ENCODE measurements at regions not wholly inside any gene's neighbourhood (a gene's known extent, or its start where the extent isn't known, plus 50 kb on each side); places are given as distances from the start of the nearest gene placed in this dataset.

DNA sequence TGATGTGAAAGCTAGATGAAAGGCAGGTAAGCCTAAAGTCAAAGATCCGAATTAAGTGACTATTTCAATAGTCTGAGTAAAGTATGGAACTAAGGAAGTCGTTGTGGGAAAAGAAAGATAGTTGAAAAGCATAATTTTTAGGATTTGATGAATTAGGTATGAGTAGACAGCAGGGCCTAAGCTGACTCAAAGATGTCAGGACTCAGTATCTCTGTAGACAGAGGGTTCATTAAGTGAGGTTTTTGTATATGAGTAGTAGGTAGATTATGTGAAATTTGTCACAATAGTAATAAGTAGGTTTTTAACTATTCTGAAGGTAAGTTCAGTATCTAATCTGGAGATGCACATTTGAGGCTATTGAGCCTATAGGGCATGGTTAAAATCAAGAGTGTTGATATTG, 196.4 kb downstream of the RASSF9 start:
- DNase-seq (ENCODE audit: low spot score), result no peak

DNA sequence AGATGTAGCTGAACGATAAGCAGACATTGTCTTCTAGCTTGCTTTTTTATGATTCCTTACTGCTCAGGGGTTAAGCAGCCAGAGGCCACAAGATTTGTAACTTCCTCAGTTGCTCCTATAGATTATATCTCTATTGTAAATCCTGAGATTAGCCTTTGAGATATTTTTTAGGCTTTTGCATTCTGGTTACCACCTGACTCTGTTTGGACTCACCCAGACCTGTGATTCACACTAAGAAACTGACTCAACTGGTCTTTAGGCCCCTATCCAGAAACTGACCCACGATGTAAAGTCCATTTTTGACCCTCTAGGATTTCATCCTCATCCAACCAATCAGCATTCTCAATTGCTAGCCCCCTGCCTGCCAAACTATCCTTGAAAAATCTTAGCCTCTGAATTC, 194.4 kb downstream of the RASSF9 start:
- DNase-seq (ENCODE audit: low spot score), result no peak

DNA sequence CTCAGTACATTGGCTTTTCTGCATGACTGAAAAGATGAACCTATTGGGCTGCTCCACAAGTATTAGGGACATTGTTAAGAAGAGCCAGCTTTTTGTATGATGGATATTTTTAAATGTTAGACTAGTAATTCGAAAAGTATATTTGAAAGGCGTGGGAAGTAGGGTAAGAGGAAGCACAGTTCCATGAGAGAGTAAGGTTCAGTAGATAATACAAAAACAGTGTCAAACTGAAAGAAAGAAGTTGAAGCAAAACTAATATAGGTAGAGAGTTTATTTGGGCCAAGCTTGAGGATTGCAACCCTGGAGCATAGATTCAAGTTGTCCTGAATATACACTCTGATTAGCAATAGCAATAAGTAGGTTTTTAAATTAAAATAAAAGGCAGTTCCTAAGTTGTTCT, 193.9 kb downstream of the RASSF9 start:
- DNase-seq (ENCODE audit: low spot score), result no peak

DNA sequence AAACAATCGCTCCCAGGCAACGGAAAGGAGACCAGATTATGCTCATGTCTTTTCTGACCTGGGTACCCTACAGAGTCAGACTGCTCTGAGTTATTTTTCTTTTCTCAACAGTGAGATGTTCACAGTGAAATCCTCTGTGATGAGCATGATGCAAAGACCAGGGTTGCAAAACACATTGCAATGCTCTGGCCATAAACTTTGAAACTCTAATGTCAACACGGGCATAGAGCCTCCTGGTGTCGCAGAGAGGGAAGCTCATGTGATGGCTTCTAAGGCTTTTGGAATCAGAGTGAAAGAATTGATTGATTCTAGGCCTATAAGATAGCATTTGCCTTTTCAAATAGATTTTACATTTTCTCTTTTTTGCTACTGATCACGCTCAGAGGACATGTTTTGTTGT, 193.4 kb downstream of the RASSF9 start:
- DNase-seq (ENCODE audit: low spot score), result no peak

DNA sequence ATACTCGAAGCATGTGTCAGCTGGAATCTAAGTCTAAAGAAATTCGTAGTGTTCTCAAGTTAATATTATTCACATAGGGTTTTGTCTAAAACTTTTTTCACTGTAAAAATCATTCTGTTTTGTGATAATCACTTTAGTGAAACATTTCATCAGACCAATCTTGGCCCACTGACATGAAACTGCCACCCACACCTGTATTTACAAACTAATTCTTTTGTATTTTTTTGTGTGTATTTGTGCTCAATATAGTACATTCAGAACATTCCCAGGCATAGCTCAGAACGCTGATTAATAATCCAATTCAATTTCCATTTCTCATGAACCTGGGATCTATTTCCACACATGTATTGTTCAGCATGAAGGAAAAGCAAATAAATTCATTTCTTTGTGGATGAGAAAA, 191.7 kb downstream of the RASSF9 start:
- no peak for DNase-seq (ENCODE audit: low spot score)

DNA sequence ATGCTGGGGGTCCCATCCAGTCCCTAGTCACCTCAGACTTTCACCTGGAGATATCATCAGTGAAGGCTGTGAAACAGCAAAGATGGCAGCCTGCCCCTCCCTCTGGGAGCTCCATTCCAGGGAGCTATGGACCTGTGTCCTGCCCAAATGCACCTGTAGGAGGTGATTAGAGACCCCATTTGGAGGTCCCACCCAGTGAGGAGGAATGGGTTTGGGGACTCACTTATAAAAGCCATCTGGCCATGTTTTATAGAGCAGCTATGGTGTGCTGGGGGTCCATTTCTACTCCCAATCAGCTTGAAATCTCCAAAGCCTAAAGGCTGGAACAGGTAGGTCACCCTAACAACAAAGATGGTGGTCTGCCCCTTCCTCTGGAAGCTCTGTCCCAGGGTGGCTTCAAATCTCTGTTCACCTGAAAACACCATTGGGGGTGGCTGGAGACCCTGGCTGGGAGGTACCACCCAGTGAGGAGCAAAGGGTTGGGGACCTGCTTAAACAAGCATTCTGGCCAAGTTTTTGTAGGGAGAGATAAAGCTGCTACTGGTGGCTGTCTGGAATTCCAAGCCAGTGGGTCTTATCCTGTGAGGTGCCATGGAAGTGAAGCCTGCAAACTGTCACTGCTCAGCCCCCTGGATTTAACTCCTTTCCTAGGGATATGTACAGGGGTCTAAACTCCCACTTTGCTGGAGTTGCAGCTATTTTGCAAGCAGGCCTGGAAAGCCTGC, 182.3 kb downstream of the RASSF9 start:
- no peak for DNase-seq (ENCODE audit: low spot score)

DNA sequence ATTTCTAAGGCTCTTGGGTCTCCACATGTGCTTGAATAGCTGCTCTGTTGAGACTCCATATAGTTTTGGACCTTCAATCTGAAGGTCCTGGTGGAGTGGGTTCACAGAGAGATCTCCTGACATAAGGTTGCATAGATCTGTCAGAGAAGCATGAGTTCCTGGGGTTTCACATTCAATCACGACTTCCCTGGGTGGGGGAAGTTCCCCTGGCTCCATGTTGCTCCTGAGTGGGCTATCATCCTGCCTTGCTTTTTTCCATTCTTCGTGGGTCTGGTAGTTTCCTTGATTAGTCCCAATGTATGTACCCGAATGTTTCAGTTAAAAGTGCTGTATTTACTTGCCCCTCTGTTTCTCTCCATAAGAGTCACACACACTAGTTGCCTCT, 181.8 kb downstream of the RASSF9 start:
- no peak for DNase-seq (ENCODE audit: low spot score)

DNA sequence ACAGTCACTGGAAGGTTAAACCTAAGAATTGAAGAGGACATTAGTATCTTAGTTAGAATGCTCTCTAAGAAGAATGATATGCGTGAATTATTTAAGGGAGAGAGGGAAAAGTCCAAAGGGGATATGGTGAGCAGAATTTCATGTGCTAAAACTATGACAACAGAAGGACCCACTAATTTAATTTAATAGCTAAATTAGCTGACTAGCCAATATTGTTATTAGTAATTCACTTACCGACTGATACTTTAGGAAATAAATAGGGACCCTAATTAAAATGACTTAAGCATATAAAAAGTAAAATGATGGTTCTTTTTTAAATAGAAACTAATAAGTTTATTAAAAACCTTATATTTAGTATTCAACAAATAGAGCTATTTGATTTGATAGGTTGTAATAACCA, 179.6 kb downstream of the RASSF9 start:
- DNase-seq (ENCODE audit: low spot score), result no peak

DNA sequence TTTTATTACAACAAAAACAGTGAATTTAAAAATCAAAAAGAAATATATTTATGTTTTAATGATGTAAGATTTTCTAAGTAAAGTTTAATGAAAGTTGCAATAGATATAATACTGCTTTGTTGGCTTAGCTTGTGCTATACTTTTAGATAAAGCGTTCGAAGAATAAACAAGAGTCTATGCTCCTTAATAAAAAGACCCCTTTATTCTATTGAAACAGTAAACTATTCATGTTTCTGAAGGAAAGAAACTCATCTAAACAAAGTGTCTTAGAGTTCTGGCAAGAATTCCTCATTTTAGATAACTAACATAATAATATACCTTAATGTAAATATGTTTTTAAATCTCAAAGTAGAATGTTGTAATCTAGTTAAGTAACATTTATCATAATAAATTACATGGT, 179.0 kb downstream of the RASSF9 start:
- no peak for DNase-seq (ENCODE audit: low spot score)

DNA sequence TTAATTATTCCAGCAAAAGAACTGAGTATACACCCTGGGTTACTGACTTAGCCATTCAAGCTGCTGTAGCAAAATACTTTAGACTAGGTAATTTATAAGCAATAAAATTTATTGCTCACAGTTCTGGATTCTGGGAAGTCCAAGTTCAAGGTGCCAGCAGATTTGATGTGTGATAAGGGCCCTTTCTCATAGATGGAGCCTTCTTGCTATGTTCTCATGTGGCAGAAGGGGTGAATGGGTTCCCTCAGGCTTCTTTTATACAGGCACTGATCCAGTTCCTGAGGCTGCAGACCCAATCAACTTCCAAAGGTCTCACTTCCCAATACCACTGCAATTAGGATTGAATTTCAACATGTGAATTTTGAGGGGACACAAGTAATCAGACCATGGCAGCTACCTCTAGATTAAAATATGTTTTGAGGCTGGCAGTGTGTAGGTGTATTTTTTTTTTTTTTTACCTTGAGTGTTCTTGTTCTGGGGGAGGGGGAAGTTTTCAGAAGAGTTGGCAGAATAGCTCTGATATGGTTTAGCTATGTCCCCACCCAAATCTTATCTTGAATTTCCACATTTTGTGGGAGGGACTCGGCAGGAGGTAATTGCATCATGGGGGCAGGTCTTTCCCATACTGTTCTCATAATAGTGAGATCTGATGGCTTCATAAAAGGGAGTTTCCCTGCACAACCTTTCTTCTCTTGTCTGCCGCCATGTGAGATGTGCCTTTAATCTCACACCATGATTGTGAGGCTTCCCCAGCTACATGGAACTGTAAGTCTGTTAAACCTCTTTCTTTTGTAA, 178.2 kb downstream of the RASSF9 start:
- DNase-seq (ENCODE audit: low spot score), result no peak

DNA sequence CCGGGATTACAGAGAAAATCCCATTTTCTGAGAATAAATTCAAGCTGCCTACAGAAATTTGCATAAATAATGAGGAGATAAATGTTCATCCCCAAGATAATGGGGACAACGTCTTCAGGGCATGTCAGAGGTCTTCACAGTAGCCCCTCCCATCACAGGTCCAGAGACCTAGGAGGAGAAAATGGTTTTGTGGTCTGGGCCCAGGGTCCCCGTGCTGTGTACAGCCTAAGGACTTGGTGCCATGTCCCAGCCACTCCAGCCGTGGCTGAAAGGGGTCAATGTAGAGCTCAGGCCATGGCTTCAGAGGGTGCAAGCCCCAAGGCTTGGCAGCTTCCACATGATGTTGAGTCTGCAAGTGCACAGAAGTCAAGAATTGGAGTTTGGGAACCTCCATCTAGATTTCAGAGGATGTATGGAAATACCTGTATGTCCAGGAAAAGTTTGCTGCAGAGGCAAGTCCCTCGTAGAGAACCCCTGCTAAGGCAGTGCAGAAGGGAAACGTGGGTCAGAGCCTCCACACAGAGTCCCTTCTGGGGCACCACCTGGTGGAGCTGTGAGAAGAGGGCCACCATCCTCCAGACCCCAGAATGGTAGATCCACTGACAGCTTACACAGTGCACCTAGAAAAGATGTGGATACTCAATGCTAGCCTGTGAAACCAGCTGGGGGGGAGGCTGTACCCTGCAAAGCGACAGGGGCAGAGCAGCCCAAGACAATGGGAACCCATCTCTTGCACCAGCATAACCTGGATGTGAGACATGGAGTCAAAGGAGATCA, 176.3 kb downstream of the RASSF9 start:
- no peak for DNase-seq (ENCODE audit: low spot score)

DNA sequence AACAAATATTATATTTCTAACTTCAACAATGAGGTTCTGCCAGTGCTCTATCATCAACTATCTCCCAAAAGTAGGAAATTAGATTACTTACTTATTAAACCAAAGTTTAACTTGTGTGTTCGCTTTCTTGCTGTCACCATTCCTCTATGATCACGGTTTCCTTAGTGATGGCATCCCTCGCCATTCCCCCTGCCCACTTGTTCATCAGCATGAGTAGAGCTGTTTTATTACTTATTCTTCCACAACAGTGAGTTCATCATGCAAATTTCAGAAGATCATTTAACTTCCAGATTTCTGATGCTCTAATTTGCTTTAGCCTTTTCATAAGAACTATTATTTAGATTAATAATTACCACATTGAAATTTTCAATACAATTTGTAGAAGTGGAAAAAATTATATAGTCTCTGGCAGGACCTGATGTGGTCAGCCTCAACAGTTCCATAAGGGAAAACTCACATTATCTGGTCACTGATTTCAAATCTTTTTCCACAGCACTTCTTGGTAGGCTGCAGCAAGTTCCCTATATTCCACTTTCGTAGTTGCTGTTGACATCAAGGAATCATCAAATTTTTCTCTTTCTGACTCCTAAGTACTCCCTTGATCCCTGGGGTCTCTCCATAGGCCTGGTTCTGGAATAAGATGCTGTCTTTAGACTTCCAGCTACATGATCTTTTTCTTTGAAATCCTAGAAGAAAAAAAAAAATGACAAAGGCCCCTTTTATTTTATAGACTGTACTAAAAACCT, 174.6 kb downstream of the RASSF9 start:
- DNase-seq (ENCODE audit: low spot score), result no peak

DNA sequence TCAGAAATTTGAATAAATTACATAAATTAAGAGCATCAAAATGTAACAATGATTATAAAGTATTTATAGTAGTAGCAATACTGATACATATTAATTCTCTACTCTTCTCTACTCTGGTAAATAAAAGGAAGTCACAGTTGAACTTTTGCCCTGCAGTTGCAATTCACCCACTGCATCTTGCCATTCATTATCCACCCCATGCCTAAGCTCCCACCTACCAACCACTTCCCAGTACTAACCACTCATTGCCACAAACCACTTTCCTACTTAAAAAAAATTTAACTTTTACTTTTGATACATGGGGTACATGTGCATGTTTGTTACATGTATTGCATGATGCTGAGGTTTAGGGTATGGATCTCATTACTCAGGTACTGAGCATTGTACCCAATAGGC, 174.0 kb downstream of the RASSF9 start:
- no peak for DNase-seq (ENCODE audit: low spot score)

DNA sequence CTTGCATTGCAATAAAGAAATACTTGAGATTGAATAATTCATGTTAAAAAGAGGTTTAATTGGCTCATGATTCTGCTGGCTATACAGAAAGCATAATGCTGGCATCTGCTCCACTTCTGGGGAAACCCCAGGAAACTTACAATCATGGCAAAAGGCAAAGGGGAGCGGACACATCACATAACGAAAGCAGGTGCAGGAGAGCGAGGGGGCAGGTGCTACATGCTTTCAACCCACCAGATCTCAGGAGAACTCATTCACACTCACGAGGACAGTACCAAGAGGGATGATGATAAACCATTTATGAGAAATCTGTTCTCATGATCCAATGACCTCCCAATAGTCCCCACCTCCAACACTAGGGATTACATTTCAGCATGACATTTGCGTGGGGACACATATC, 172.6 kb downstream of the RASSF9 start:
- no peak for DNase-seq (ENCODE audit: low spot score)

DNA sequence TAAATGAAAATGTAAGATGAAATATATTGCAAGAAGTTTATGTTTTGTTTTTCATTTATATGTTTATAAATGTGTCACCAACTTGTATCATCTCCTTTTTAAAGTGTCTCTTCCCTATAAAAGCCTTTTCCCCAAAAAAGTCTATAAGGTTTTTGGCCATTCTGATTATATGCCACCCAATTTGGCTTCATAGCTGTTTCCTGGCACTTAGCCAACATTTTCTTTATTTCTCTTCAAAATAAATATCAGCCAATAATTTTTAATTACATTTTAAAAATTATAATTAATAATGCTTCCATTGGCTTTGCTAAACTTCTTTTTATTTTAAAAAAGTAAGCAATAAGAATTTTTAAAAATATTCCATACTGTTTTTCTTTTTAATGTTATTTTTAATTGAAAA, 171.8 kb downstream of the RASSF9 start:
- no peak for DNase-seq (ENCODE audit: low spot score)

DNA sequence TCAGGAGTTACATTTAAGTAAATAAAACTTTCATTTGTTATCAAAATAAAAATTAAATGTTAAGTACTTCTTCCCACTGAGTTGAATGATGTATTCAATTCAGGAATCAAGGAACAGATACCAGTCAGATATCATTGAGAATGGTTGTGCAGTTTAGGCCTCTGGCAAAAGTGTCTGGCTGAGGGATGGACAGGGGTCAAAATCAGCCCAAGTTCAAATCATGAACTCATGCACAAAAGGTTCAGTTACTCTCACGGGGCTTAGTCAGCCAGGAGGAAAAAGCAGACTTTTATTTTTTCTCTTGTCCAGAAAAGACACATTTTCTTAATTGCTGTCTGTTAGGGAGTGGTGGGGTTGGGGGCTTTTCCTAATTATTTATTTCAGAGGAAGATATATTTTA, 166.3 kb downstream of the RASSF9 start:
- no peak for DNase-seq (ENCODE audit: low spot score)

DNA sequence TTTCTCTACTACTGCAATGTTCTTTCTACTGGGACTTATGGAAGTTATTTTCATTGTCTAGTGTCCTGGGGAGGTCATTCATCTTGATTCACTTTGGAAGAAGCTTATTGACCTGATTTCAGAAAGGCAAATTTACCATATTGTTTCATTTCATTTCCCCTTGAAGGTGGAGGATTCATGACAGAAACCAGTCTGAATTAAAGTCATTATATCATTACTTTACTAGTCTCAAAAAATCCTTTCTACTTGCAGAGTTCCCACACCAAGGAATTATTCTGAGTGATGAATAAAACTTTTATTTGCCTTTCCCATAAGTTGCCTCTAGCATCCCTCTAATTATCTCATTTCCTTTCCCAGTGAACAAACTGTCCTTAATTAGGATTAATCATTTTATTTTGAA, 163.8 kb downstream of the RASSF9 start:
- no peak for DNase-seq (ENCODE audit: low spot score)

DNA sequence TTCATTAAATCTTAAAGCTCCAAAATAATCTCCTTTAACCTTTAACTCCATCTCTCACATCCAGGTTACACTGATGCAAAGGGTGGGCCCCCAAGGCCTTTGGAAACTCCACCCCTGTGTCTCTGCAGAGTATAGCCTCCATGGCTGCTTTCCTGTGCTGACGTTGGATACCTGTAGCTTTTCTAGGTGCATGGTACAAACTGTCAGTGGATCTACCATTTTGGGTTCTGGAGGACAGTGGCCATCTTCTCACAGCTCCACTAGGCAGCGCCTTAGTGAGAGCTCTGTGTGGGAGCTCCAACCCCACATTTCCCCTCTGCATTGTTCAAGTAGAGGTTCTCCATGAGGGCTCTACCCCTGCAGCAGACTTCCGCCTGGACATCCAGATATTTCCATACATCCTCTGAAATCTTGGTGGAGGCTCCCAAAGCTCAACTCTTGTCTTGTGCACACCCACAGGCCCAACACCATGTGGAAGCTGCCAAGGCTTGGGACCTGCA, 162.2 kb downstream of the RASSF9 start:
- DNase-seq (ENCODE audit: low spot score), result no peak

DNA sequence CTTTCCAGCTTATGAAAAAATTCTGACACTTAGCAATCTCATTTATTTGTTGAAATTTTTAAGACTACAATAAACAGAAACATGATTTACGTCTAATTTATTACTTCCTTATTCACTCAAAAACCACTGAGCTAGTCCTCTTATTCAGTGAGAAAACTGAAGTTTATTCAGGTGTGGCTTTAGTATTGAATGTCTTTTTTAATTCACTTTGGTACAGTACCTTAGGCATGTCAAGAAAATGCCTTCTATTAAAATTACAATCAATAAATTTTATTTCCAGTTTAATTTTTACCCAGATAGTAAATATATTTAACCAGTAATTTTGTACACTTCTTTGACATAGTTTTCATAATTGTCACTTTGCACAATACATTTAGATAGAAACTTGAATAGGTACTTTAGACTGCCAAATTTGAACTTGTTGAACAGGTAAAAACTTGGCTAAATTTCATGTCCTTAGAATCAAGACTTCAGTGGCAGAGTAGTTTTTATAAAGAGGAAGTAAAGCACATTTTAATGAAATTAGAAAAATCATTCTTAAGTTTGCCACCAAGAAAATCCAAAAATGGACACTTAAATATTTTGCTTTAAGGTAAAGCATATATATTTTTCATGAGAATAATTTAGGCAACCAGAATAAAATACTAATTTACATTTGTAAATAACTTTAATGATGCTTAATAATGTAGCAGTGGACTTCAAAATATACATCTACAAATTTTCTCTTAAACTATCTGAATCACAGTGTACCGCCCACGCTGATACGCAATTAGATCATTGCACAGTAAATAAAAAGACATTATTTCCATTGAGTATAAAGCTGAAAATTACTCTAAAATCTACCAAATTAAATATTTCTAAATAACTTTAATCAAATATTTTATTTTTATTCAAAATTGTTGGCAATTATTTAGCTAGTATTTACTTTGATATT, 159.1 kb downstream of the RASSF9 start:
- DNase-seq (ENCODE audit: low spot score), result no peak

DNA sequence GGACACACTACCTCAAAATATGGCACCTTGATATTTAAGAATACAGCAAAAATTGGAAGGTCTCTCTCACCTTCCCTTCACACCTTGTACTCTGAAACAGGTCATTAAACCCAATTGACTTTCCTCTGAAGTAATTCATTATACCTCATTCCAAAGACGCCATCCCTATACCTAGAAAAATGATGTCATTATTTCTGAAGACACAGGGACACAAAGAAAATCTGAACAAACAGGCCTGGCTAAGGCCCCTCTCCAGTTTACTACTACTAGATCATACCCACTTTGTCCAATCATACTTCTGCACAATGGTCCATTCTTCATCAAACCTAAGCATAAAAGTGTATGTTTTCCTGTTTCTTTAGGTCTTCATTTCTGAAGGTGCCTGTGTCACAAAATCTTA, 156.9 kb downstream of the RASSF9 start:
- DNase-seq (ENCODE audit: low spot score), result no peak

DNA sequence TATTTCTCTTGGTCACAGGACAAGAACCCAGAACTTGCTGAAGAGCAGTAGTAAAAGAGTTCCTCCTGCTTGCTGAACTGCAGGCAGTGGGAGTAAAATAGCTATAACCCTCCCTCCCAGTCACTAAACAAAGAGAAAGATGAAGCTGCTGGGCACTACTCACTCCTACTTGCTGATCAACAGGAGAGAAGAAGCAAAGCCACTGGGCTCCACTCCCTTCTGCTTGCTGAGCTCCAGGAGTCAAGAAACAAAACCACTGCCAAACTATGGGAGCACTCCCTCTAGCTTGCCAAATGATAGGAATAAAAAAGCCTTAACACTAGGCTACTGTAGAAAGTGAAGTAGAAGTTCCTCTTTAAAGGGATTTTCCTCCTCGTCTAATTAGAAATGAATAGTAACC, 155.3 kb downstream of the RASSF9 start:
- no peak for DNase-seq (ENCODE audit: low spot score)

Data from CD4-positive, alpha-beta T cell treated with Interleukin-2 at 100 ng/mL for 4 hours (primary cell).